ENCODE measurements at regions not wholly inside any gene's neighbourhood (a gene's known extent, or its start where the extent isn't known, plus 50 kb on each side); places are given as distances from the start of the nearest gene placed in this dataset.

DNA sequence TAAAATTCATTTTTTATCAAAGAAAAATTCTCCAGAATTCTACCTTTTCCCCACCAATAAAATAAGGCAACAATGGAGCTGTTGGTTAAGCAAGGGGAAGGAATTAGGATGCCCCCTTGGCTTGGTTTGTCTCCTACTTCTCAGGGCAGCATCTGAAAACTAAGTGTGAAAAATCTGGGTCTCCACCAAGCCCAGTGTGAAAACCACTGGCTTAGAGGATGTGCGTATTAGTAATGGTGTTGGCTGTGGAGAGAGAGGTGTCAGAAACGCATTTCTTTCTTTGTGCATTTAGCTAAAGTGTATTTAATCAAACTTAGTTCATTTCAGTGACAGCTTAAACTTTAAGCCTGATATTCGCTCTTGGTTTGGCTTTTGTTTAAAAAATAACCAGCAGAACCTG is 662.7 kb downstream of the MCTP2 start:
- H3K36me3 ChIP-seq (ENCODE audit: control insufficient read depth in 2 of 4, insufficient read depth in 4 of 4, low read length in 3 of 4) = no peaks in the 10 kb centered on the region
- H4K8ac ChIP-seq (ENCODE audit: extremely low read depth, insufficient read depth, low read length) = no peak overlapping the region
- H3K18ac ChIP-seq (ENCODE audit: extremely low read depth, low read length) = no peak overlapping the region
- no peak for FAIRE-seq
- no peaks in the 10 kb centered on the region for H3K4me1 ChIP-seq (replicated peaks in 1 of 4; ENCODE audit: control insufficient read depth in 3 of 4, insufficient read depth in 4 of 4, low read length in 3 of 4)
- H3K79me2 ChIP-seq (ENCODE audit: control insufficient read depth in 1 of 2, insufficient read depth in 2 of 2, low read length in 2 of 2) = no peaks in the 10 kb centered on the region
- no peak overlapping the region for H2BK20ac ChIP-seq (ENCODE audit: low read length)
- H4K20me1 ChIP-seq (replicated peaks in 1 of 2; ENCODE audit: control insufficient read depth in 1 of 2, insufficient read depth in 2 of 2, low read length in 2 of 2) = no peaks in the 10 kb centered on the region
- no peak for DNase-seq (ENCODE audit: low read depth in 1 of 2, low spot score in 2 of 2)
- WGBS, 2 experiments (ENCODE audit: extremely low coverage in 1 of 2, insufficient coverage in 1 of 2, insufficient read length in 1 of 2, insufficient replicate concordance in 2 of 2, low coverage in 1 of 2, low lambda C conversion rate in 2 of 2, missing lambda C conversion rate in 1 of 2) = 80% methylated on average over 3 of the region's 3 CpGs; no CpG with 5 or more reads in 1 of the 2 experiments
- no peak overlapping the region for H3K27ac ChIP-seq (ENCODE audit: low read depth, low read length)
- H3K56ac ChIP-seq (replicated peaks; ENCODE audit: insufficient read length, low read depth, low read length) = no peak overlapping the region
- H3K9me3 ChIP-seq (ENCODE audit: insufficient read depth in 2 of 2, low read depth in 1 of 2, low read length in 1 of 2) = no peaks in the 10 kb centered on the region
- no peaks in the 10 kb centered on the region for H3K23me2 ChIP-seq (ENCODE audit: low read depth, low read length)
- no peak overlapping the region for H4K5ac ChIP-seq (ENCODE audit: insufficient read length, low read depth, low read length)
- no peak overlapping the region for H2BK15ac ChIP-seq (ENCODE audit: low read length)
- no peak overlapping the region for H3K4me2 ChIP-seq (ENCODE audit: insufficient read depth in 1 of 2, low read depth in 2 of 2, low read length in 2 of 2)
- no peak overlapping the region for H2AK5ac ChIP-seq (ENCODE audit: low read depth, low read length)
- H3K4ac ChIP-seq (replicated peaks; ENCODE audit: insufficient read length, low read depth, low read length) = no peak overlapping the region
- TF ChIP-seq RBBP5 (IDR thresholded peaks at IDR 0.05; ENCODE audit: borderline replicate concordance, low read depth, low read length) = no peak
- H2BK5ac ChIP-seq (ENCODE audit: low read depth, low read length) = no peak overlapping the region
- H2BK120ac ChIP-seq (replicated peaks; ENCODE audit: low read depth, low read length) = no peak overlapping the region
- H3K9ac ChIP-seq (replicated peaks in 1 of 4; ENCODE audit: extremely low read depth in 1 of 4, low read depth in 3 of 4, low read length in 3 of 4) = no peak overlapping the region
- H4K91ac ChIP-seq (replicated peaks; ENCODE audit: insufficient read length, low read length) = no peak overlapping the region
- H3K79me1 ChIP-seq (ENCODE audit: low read depth, low read length) = no peaks in the 10 kb centered on the region
- no peak overlapping the region for H3K4me3 ChIP-seq (ENCODE audit: extremely low read depth in 1 of 4, insufficient read depth in 2 of 4, low read depth in 3 of 4, low read length in 4 of 4)
- H2AFZ ChIP-seq (ENCODE audit: low read length) = no peak overlapping the region
- POLR2A ChIA-PET (ENCODE audit: partially characterized antibody) = no interaction called here
- CTCF ChIA-PET (ENCODE audit: partially characterized antibody) = no interaction called here
- no peak overlapping the region for H3K23ac ChIP-seq (ENCODE audit: insufficient read length)
- no peaks in the 10 kb centered on the region for H3K27me3 ChIP-seq (replicated peaks in 1 of 4; ENCODE audit: control insufficient read depth in 3 of 4, extremely low read depth in 1 of 4, insufficient read depth in 3 of 4, low read length in 3 of 4)
- no peak overlapping the region for H2BK12ac ChIP-seq (ENCODE audit: low read depth, low read length)
- no peak overlapping the region for H3K14ac ChIP-seq (ENCODE audit: insufficient read length)

Measured in H1 (cell line).